ENCODE measurements at regions not wholly inside any gene's neighbourhood (a gene's known extent, or its start where the extent isn't known, plus 50 kb on each side); places are given as distances from the start of the nearest gene placed in this dataset.

DNA sequence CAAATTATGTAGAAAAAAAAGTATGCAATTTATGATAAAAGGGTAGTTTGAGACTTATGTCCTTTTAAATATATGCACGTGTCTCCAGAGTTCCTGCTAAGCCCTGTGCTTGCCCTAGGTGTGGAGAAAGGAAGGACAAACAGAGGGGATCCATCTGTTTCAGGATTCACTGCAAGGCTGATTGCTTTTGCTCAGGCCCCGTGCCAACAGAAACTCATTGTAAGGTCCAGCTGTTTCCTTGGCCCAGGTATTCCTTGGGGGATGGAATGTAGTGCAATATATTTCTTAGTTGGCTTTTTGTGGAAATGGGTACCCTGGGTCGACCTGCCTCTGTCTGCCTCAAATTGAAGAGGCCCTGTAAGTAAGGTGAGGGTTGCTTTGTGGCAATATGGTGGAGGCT, 268.6 kb upstream of the CLINT1 start:
- no peaks in the 10 kb centered on the region for H3K9me3 ChIP-seq
- H3K27ac ChIP-seq: no peak overlapping the region
- no peaks in the 10 kb centered on the region for H3K27me3 ChIP-seq
- no peaks in the 10 kb centered on the region for H3K4me1 ChIP-seq
- intact Hi-C loops (cut with DNase I): no loop called here
- TF ChIP-seq, protein P1, sequence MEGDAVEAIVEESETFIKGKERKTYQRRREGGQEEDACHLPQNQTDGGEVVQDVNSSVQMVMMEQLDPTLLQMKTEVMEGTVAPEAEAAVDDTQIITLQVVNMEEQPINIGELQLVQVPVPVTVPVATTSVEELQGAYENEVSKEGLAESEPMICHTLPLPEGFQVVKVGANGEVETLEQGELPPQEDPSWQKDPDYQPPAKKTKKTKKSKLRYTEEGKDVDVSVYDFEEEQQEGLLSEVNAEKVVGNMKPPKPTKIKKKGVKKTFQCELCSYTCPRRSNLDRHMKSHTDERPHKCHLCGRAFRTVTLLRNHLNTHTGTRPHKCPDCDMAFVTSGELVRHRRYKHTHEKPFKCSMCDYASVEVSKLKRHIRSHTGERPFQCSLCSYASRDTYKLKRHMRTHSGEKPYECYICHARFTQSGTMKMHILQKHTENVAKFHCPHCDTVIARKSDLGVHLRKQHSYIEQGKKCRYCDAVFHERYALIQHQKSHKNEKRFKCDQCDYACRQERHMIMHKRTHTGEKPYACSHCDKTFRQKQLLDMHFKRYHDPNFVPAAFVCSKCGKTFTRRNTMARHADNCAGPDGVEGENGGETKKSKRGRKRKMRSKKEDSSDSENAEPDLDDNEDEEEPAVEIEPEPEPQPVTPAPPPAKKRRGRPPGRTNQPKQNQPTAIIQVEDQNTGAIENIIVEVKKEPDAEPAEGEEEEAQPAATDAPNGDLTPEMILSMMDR (IDR thresholded peaks at IDR 0.05): no peak
- no peak for TF ChIP-seq POLR2A (IDR thresholded peaks at IDR 0.05)
- DNase-seq (no peak), ATAC-seq (no peak)
- H3K4me3 ChIP-seq: no peak overlapping the region
- 71% methylated on average over 3 of the region's 3 CpGs for WGBS (ENCODE audit: insufficient coverage, low coverage, low lambda C conversion rate, missing lambda C conversion rate)
- H3K36me3 ChIP-seq: no peaks in the 10 kb centered on the region

DNA sequence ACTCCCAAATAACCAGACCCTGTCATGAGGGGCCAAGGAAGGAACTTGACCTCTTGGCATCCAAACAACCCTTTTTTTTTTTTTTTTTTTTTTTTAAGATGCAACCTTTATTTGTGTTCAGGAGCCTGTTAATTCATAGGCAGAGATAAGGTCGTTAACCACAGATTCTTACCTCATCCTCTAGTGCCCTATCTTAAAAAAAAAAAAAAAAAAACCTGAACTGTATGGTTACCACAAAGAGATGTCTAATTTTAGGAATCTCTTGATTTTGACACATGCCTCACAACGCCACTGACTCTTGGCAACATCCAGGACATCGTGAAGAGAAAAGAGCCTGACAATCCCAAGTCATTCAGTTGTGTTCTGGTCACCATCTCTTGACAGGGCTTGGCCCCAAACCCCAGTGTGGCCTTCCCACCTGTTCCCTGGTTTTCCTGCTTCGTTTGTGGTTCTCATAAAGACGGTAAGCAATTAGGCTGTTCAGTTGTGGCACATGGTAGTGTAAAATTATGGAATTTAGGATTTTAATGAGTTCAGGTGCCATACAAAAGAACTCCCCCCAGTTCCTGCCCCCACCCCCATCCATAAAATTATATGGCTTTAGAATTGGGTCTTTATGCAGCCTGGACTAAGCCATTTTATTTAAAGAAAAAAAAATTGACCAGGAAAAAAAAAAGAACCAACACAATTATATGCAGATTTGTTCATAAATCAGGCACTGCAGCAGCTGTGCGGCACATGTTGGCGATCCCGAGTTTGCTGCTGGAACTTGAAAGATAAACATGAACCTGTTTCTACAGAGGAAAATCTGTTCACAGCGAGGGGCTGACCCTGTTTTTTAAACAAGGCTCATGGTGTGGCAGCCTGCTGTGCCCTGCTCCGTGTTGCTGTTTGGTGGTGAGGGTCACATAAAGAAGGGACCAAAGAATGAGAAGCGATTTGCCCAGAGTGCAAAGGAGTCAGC, 267.8 kb upstream of the CLINT1 start:
- WGBS (ENCODE audit: insufficient coverage, low coverage, low lambda C conversion rate, missing lambda C conversion rate): 48% methylated on average over 11 of the region's 11 CpGs

GRCh38 chr5:158124606-158125316, 265.8 kb upstream of the CLINT1 start:
- H3K4me1 ChIP-seq: no peaks in the 10 kb centered on the region
- intact Hi-C loops (cut with DNase I): no loop called here
- no peak overlapping the region for H3K4me3 ChIP-seq
- H3K36me3 ChIP-seq: no peaks in the 10 kb centered on the region
- H3K27me3 ChIP-seq: no peaks in the 10 kb centered on the region
- H3K27ac ChIP-seq: no peak overlapping the region
- no peaks in the 10 kb centered on the region for H3K9me3 ChIP-seq
- 83% methylated on average over 2 of the region's 3 CpGs for WGBS (ENCODE audit: insufficient coverage, low coverage, low lambda C conversion rate, missing lambda C conversion rate)
- TF ChIP-seq, protein P1 (IDR thresholded peaks at IDR 0.05): no peak
- no peak for TF ChIP-seq POLR2A (IDR thresholded peaks at IDR 0.05)
- ATAC-seq (no peak), DNase-seq (no peak)

More for the DNA sequence above, 267.8 kb upstream of the CLINT1 start:
- H3K27me3 ChIP-seq: no peaks in the 10 kb centered on the region
- H3K27ac ChIP-seq: no peak overlapping the region
- no peaks in the 10 kb centered on the region for H3K36me3 ChIP-seq
- H3K9me3 ChIP-seq: no peaks in the 10 kb centered on the region
- H3K4me1 ChIP-seq: no peaks in the 10 kb centered on the region
- ATAC-seq (no peak), DNase-seq (no peak)
- TF ChIP-seq, protein P1 (IDR thresholded peaks at IDR 0.05): no peak
- TF ChIP-seq POLR2A (IDR thresholded peaks at IDR 0.05): no peak
- intact Hi-C loops (cut with DNase I): no loop called here
- H3K4me3 ChIP-seq: no peak overlapping the region

DNA sequence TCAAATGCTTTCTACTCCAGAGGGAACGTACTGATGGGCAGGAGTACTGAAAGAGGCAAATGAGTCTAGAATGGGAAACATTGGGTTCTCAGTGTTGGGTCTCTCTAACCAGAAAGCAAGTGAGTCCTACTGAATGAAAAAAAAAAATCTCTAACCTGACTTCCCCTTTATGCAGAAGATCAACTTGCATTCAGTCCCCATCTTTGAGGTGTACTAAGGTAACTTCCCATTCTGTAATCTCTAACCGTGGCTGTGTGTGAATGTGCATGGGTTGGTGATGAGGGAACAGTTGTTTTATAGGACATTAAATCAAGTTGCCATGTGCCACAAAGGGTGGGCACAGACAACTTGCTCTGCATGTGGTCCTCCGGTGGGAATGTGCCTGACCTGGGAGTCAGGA, 264.6 kb upstream of the CLINT1 start:
- 77% methylated on average over 3 of the region's 3 CpGs for WGBS (ENCODE audit: insufficient coverage, low coverage, low lambda C conversion rate, missing lambda C conversion rate)
- intact Hi-C loops (cut with DNase I): no loop called here
- ATAC-seq: no peak
- H3K9me3 ChIP-seq: no peaks in the 10 kb centered on the region
- H3K27me3 ChIP-seq: no peaks in the 10 kb centered on the region
- H3K27ac ChIP-seq: no peak overlapping the region
- no peaks in the 10 kb centered on the region for H3K4me1 ChIP-seq
- TF ChIP-seq, protein P1 (IDR thresholded peaks at IDR 0.05): no peak
- no peak for TF ChIP-seq POLR2A (IDR thresholded peaks at IDR 0.05)
- H3K4me3 ChIP-seq: no peak overlapping the region
- DNase-seq: no peak
- H3K36me3 ChIP-seq: no peaks in the 10 kb centered on the region
